A549 (cell line): ENCODE measurements at regions not wholly inside any gene's neighbourhood (a gene's known extent, or its start where the extent isn't known, plus 50 kb on each side); places are given as distances from the start of the nearest gene placed in this dataset.

Source experiments
- EHF ChIP-seq: fragments of 250-450 bp; sonication (Bioruptor Pico); IDR thresholded peaks from 2 replicates; pipeline ENCODE4 v1.5.0; 2020; ENCODE audit warnings: mild to moderate bottlenecking
- KDM1A ChIP-seq: fragments of 200-600 bp; sonication (generic); IDR thresholded peaks from 2 replicates; pipeline ENCODE4 v1.6.1; 2016; ENCODE audit warnings: low read depth, mild to moderate bottlenecking
- MAFK ChIP-seq: fragments of 450-650 bp; IDR thresholded peaks from 2 replicates; pipeline ENCODE4 v1.6.1; 2014; ENCODE audit not compliant: partially characterized antibody
- MAZ ChIP-seq: fragments of 150-350 bp; IDR thresholded peaks from 2 replicates; pipeline ENCODE4 v1.6.1; 2014; ENCODE audit warnings: antibody characterized with exemption, low read depth, low read length, borderline replicate concordance
- POLR2A ChIP-seq: IDR thresholded peaks from 2 replicates; pipeline ENCODE4 v1.6.1; 2012; ENCODE audit warnings: mild to moderate bottlenecking, low read length
- RCOR1 ChIP-seq: fragments of 150-350 bp; IDR thresholded peaks from 2 replicates; pipeline ENCODE4 v1.6.1; 2014; ENCODE audit warnings: antibody characterized with exemption, low read length, low read depth
- RNF2 ChIP-seq: fragments of 200-600 bp; sonication (generic); IDR thresholded peaks from 2 replicates; pipeline ENCODE4 v1.6.1; 2016; ENCODE audit warnings: low read depth, mild to moderate bottlenecking, antibody characterized with exemption, moderate library complexity, borderline replicate concordance
- TF ChIP-seq, protein P1 (sequence below): fragments of >200 bp; sonication (Bioruptor Twin); formaldehyde crosslinking; IDR thresholded peaks from 3 replicates; pipeline ENCODE4 v1.5.1; 2016
- TF ChIP-seq, protein P2 (sequence below): fragments of 250-450 bp; sonication (Bioruptor Pico); IDR thresholded peaks from 2 replicates; pipeline ENCODE4 v1.5.0; 2021; ENCODE audit warnings: mild to moderate bottlenecking, moderate library complexity, borderline replicate concordance
- TF ChIP-seq, protein P3 (sequence below): IDR thresholded peaks from 2 replicates; pipeline ENCODE4 v1.6.1; 2012

DNA sequence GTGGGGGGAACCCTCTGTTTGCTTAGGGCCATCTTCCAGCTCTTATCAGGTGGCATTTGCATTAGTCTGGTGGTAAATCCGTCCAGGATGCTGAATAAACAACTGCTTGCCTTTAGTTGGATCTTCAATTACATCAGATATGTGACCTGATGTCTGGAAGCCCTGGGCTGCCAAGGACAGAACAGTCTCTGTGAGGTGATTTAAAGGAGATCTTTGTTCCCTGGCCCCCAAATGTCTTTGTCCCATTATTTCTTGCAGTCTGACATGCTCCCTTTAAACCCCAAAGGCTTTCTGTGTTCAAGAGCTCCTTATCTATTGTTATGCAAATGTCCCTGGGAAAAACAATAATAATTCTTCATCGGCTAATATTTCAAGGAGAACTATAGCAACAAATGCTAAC lies 84.6 kb upstream of the SPTLC3 start:
- TF ChIP-seq, protein P1, sequence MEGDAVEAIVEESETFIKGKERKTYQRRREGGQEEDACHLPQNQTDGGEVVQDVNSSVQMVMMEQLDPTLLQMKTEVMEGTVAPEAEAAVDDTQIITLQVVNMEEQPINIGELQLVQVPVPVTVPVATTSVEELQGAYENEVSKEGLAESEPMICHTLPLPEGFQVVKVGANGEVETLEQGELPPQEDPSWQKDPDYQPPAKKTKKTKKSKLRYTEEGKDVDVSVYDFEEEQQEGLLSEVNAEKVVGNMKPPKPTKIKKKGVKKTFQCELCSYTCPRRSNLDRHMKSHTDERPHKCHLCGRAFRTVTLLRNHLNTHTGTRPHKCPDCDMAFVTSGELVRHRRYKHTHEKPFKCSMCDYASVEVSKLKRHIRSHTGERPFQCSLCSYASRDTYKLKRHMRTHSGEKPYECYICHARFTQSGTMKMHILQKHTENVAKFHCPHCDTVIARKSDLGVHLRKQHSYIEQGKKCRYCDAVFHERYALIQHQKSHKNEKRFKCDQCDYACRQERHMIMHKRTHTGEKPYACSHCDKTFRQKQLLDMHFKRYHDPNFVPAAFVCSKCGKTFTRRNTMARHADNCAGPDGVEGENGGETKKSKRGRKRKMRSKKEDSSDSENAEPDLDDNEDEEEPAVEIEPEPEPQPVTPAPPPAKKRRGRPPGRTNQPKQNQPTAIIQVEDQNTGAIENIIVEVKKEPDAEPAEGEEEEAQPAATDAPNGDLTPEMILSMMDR: no peak
- TF ChIP-seq RNF2: no peak
- no peak for TF ChIP-seq MAZ
- TF ChIP-seq, protein P2, sequence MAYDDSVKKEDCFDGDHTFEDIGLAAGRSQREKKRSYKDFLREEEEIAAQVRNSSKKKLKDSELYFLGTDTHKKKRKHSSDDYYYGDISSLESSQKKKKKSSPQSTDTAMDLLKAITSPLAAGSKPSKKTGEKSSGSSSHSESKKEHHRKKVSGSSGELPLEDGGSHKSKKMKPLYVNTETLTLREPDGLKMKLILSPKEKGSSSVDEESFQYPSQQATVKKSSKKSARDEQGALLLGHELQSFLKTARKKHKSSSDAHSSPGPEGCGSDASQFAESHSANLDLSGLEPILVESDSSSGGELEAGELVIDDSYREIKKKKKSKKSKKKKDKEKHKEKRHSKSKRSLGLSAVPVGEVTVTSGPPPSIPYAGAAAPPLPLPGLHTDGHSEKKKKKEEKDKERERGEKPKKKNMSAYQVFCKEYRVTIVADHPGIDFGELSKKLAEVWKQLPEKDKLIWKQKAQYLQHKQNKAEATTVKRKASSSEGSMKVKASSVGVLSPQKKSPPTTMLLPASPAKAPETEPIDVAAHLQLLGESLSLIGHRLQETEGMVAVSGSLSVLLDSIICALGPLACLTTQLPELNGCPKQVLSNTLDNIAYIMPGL: no peak
- no peak for TF ChIP-seq KDM1A
- TF ChIP-seq RCOR1: no peak
- no peak for TF ChIP-seq EHF (CRISPR knock-in tag)
- TF ChIP-seq, protein P3, sequence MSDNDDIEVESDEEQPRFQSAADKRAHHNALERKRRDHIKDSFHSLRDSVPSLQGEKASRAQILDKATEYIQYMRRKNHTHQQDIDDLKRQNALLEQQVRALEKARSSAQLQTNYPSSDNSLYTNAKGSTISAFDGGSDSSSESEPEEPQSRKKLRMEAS: no peak
- no peak for TF ChIP-seq MAFK
- no peak for TF ChIP-seq POLR2A
